ENCODE measurements at regions not wholly inside any gene's neighbourhood (a gene's known extent, or its start where the extent isn't known, plus 50 kb on each side); places are given as distances from the start of the nearest gene placed in this dataset.

GRCh38 chr6:138590796-138591709, 91.8 kb upstream of the NHSL1 start (continued):
- no peak for TF ChIP-seq ZNF382 (CRISPR knock-in tag; IDR thresholded peaks at IDR 0.05; ENCODE audit: borderline replicate concordance)
- TF ChIP-seq ZNF878 (CRISPR knock-in tag; IDR thresholded peaks at IDR 0.05) = no peak
- no peak for TF ChIP-seq HNRNPH1 (optimal IDR thresholded peaks at IDR 0.05; ENCODE audit: low read depth, low read length)
- TF ChIP-seq KAT2B (IDR thresholded peaks at IDR 0.05; ENCODE audit: borderline replicate concordance, low read depth, low read length) = no peak
- no peak for TF ChIP-seq BCLAF1 (IDR thresholded peaks at IDR 0.05)
- no peak for TF ChIP-seq ZNF703 (CRISPR knock-in tag; IDR thresholded peaks at IDR 0.05; ENCODE audit: borderline replicate concordance)
- TF ChIP-seq REXO4 (CRISPR knock-in tag; IDR thresholded peaks at IDR 0.05; ENCODE audit: borderline replicate concordance) = no peak
- no peak for TF ChIP-seq ZNF205 (CRISPR knock-in tag; IDR thresholded peaks at IDR 0.05)
- TF ChIP-seq CREM (IDR thresholded peaks at IDR 0.05) = no peak
- no peak for TF ChIP-seq CREM (CRISPR knock-in tag; IDR thresholded peaks at IDR 0.05)
- no peak for TF ChIP-seq DMAP1 (CRISPR knock-in tag; IDR thresholded peaks at IDR 0.05)
- no peak for TF ChIP-seq ZNF674 (CRISPR knock-in tag; IDR thresholded peaks at IDR 0.05; ENCODE audit: low read depth)
- TF ChIP-seq TSC22D2 (CRISPR knock-in tag; IDR thresholded peaks at IDR 0.05; ENCODE audit: borderline replicate concordance) = no peak
- TF ChIP-seq, protein P1, sequence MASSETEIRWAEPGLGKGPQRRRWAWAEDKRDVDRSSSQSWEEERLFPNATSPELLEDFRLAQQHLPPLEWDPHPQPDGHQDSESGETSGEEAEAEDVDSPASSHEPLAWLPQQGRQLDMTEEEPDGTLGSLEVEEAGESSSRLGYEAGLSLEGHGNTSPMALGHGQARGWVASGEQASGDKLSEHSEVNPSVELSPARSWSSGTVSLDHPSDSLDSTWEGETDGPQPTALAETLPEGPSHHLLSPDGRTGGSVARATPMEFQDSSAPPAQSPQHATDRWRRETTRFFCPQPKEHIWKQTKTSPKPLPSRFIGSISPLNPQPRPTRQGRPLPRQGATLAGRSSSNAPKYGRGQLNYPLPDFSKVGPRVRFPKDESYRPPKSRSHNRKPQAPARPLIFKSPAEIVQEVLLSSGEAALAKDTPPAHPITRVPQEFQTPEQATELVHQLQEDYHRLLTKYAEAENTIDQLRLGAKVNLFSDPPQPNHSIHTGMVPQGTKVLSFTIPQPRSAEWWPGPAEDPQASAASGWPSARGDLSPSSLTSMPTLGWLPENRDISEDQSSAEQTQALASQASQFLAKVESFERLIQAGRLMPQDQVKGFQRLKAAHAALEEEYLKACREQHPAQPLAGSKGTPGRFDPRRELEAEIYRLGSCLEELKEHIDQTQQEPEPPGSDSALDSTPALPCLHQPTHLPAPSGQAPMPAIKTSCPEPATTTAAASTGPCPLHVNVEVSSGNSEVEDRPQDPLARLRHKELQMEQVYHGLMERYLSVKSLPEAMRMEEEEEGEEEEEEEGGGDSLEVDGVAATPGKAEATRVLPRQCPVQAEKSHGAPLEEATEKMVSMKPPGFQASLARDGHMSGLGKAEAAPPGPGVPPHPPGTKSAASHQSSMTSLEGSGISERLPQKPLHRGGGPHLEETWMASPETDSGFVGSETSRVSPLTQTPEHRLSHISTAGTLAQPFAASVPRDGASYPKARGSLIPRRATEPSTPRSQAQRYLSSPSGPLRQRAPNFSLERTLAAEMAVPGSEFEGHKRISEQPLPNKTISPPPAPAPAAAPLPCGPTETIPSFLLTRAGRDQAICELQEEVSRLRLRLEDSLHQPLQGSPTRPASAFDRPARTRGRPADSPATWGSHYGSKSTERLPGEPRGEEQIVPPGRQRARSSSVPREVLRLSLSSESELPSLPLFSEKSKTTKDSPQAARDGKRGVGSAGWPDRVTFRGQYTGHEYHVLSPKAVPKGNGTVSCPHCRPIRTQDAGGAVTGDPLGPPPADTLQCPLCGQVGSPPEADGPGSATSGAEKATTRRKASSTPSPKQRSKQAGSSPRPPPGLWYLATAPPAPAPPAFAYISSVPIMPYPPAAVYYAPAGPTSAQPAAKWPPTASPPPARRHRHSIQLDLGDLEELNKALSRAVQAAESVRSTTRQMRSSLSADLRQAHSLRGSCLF (CRISPR knock-in tag; IDR thresholded peaks at IDR 0.05; ENCODE audit: borderline replicate concordance) = no peak
- TF ChIP-seq KMT2B (CRISPR knock-in tag; IDR thresholded peaks at IDR 0.05) = no peak
- no peak for TF ChIP-seq ZNF337 (CRISPR knock-in tag; IDR thresholded peaks at IDR 0.05; ENCODE audit: borderline replicate concordance, low read depth)
- TF ChIP-seq, protein P2, sequence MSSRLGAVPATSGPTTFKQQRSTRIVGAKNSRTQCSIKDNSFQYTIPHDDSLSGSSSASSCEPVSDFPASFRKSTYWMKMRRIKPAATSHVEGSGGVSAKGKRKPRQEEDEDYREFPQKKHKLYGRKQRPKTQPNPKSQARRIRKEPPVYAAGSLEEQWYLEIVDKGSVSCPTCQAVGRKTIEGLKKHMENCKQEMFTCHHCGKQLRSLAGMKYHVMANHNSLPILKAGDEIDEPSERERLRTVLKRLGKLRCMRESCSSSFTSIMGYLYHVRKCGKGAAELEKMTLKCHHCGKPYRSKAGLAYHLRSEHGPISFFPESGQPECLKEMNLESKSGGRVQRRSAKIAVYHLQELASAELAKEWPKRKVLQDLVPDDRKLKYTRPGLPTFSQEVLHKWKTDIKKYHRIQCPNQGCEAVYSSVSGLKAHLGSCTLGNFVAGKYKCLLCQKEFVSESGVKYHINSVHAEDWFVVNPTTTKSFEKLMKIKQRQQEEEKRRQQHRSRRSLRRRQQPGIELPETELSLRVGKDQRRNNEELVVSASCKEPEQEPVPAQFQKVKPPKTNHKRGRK (CRISPR knock-in tag; IDR thresholded peaks at IDR 0.05) = no peak
- no peak for TF ChIP-seq RNF219 (CRISPR knock-in tag; IDR thresholded peaks at IDR 0.05)
